Keratinocyte (primary cell): ENCODE measurements at regions not wholly inside any gene's neighbourhood (a gene's known extent, or its start where the extent isn't known, plus 50 kb on each side); places are given as distances from the start of the nearest gene placed in this dataset.

Source experiments
- DNase-seq: peaks from one replicate; pipeline ENCODE4 v3.0.0-alpha.2; 2011; ENCODE audit warnings: low read depth, missing footprints, low spot score
- FAIRE-seq: peaks from 2 replicates; lab custom pipeline; 2011; peaks lifted over from hg19 to GRCh38; lab: Jason Lieb, UNC
- H2AFZ ChIP-seq: 2 replicates; pipeline ENCODE4 v1.6.0; 2012; ENCODE audit warnings: low read length, control low read depth, inconsistent platforms; ENCODE audit not compliant: control insufficient read depth
- H3K27ac ChIP-seq: 2 replicates; pipeline ENCODE4 v1.5.1; 2011; ENCODE audit warnings: low read length; ENCODE audit not compliant: control insufficient read depth, insufficient read depth
- H3K27me3 ChIP-seq: 3 replicates; pipeline ENCODE4 v1.6.0; 2011; ENCODE audit warnings: low read length; ENCODE audit not compliant: control insufficient read depth, insufficient read depth; ENCODE audit errors: extremely low read depth
- H3K36me3 ChIP-seq, 2 experiments: 2 replicates in 1 of 2; 3 replicates in 1 of 2; pipeline ENCODE4 v1.5.1; 2011; ENCODE audit warnings: low read length in 2 of 2, mild to moderate bottlenecking in 1 of 2; ENCODE audit not compliant: control insufficient read depth in 2 of 2, insufficient read depth in 2 of 2; ENCODE audit errors: extremely low read depth in 1 of 2
- H3K4me1 ChIP-seq: 3 replicates; pipeline ENCODE4 v1.5.1; 2011; ENCODE audit warnings: low read length; ENCODE audit not compliant: control insufficient read depth, insufficient read depth; ENCODE audit errors: extremely low read depth
- H3K4me2 ChIP-seq: 3 replicates; pipeline ENCODE4 v1.6.0; 2011; ENCODE audit warnings: low read depth, low read length; ENCODE audit not compliant: control insufficient read depth, insufficient read depth; ENCODE audit errors: extremely low read depth
- H3K4me3 ChIP-seq, 3 experiments: fragments of 200-600 bp in 1 of 3; sonication (generic) in 1 of 3; 2 replicates in 2 of 3; 3 replicates in 1 of 3; pipeline ENCODE4 v1.5.1; 2011 to 2016; ENCODE audit warnings: low read length in 3 of 3, mild to moderate bottlenecking in 3 of 3, control low read depth in 2 of 3, inconsistent platforms in 1 of 3, low read depth in 1 of 3, mixed read lengths in 1 of 3, mixed run types in 1 of 3, moderate library complexity in 1 of 3; ENCODE audit not compliant: control insufficient read depth in 2 of 3, insufficient read depth in 2 of 3; ENCODE audit errors: extremely low read depth in 1 of 3
- H3K79me2 ChIP-seq: 2 replicates; pipeline ENCODE4 v1.6.0; 2012; ENCODE audit warnings: low read length; ENCODE audit not compliant: control insufficient read depth, insufficient read depth
- H3K9ac ChIP-seq: 3 replicates; pipeline ENCODE4 v1.6.0; 2011; ENCODE audit warnings: low read length; ENCODE audit not compliant: control insufficient read depth, insufficient read depth; ENCODE audit errors: extremely low read depth
- H3K9me1 ChIP-seq: 3 replicates; pipeline ENCODE4 v1.6.0; 2011; ENCODE audit warnings: low read length; ENCODE audit not compliant: control insufficient read depth, insufficient read depth; ENCODE audit errors: extremely low read depth
- H3K9me3 ChIP-seq: 2 replicates; pipeline ENCODE4 v1.5.1; 2012; ENCODE audit warnings: low read depth, low read length; ENCODE audit not compliant: control insufficient read depth
- H4K20me1 ChIP-seq: 3 replicates; pipeline ENCODE4 v1.6.0; 2011; ENCODE audit warnings: low read length; ENCODE audit not compliant: control insufficient read depth, insufficient read depth; ENCODE audit errors: extremely low read depth
- EZH2 ChIP-seq: IDR thresholded peaks from one replicate; pipeline ENCODE4 v1.6.1; 2012; ENCODE audit warnings: inconsistent platforms, mild to moderate bottlenecking, low read length, moderate library complexity
- dilution Hi-C: fragments of 300-500 bp; cut with MboI; formaldehyde crosslinking; loops from one replicate; pipeline ENCODE4 v1.7.0; 2020; ENCODE audit warnings: low sequenced_read_pairs; ENCODE audit not compliant: extremely low pct_ligation_motif_present
- TF ChIP-seq, protein P1 (sequence below), 3 experiments: IDR thresholded peaks in 1 of 3; conservative IDR thresholded peaks in 1 of 3; optimal IDR thresholded peaks in 1 of 3; 2 replicates in 2 of 3; 3 replicates in 1 of 3; pipeline versions ENCODE3 to v1.5.1; 2011; ENCODE audit warnings: low read length in 3 of 3, mild to moderate bottlenecking in 3 of 3, moderate library complexity in 2 of 3, control low read depth in 1 of 3, inconsistent platforms in 1 of 3; ENCODE audit not compliant: insufficient read depth in 2 of 3; ENCODE audit errors: extremely low read depth in 1 of 3

DNA sequence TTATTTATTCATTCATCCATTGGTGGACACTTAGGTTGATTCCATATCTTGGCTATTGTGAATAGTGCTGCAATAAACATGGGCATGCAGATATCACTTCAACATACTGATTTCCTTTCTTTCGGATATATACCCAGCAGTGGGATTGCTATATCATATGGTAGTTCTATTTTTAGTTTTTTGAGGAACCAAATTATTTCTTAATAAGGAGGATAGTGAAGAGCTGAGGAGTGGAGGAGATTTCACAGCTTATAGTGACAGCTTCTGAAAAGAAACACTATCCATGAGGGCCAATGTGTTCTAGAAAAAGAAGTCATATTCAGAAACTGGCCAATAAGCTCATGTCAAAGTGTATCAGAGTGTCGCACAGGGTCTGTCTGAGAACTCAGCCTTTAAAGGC is 183.3 kb downstream of the SEC61B start:
- Histone ChIP-seq H3K36me3 (no peaks in the 10 kb centered on the region), H3K27me3 (no peaks in the 10 kb centered on the region), H3K27ac (no peak overlapping the region), H3K9me1 (no peaks in the 10 kb centered on the region), H3K9me3 (no peaks in the 10 kb centered on the region), H3K9ac (no peak overlapping the region), H4K20me1 (no peaks in the 10 kb centered on the region), H3K4me2 (no peak overlapping the region), H3K4me3 (no peak overlapping the region), H3K79me2 (no peaks in the 10 kb centered on the region), H2AFZ (no peak overlapping the region), H3K4me1 (no peaks in the 10 kb centered on the region)
- TF ChIP-seq, protein P1, sequence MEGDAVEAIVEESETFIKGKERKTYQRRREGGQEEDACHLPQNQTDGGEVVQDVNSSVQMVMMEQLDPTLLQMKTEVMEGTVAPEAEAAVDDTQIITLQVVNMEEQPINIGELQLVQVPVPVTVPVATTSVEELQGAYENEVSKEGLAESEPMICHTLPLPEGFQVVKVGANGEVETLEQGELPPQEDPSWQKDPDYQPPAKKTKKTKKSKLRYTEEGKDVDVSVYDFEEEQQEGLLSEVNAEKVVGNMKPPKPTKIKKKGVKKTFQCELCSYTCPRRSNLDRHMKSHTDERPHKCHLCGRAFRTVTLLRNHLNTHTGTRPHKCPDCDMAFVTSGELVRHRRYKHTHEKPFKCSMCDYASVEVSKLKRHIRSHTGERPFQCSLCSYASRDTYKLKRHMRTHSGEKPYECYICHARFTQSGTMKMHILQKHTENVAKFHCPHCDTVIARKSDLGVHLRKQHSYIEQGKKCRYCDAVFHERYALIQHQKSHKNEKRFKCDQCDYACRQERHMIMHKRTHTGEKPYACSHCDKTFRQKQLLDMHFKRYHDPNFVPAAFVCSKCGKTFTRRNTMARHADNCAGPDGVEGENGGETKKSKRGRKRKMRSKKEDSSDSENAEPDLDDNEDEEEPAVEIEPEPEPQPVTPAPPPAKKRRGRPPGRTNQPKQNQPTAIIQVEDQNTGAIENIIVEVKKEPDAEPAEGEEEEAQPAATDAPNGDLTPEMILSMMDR (optimal IDR thresholded peaks at IDR 0.05 in 1 of 3, IDR thresholded peaks at IDR 0.05 in 1 of 3, conservative IDR thresholded peaks at IDR 0.05 in 1 of 3; ENCODE audit: extremely low read depth in 1 of 3, insufficient read depth in 2 of 3, low read length in 3 of 3) = no peak
- no peak for TF ChIP-seq EZH2
- no peak for FAIRE-seq
- dilution Hi-C loops = no loop called here
- DNase-seq = no peak

DNA sequence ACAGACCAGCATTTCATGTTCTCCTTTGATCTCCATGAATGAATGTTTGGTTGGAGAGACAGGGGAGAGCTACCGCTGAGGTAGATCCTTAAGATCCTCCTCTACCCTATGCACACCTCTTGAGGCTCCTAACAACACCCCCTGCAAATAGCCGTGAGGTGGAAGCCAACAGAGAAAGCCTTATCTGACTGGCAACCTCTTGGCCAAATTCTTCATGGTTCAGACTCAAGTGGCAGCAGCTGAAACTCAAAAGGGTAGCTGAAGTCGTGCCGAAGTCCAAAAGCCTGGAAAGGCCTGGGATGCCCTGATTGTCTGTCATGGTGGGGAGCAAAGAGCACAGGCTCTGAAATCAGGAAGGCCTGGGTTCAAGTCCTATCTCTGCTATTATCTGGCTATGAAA is 184.9 kb downstream of the SEC61B start:
- H3K4me1 ChIP-seq = no peaks in the 10 kb centered on the region
- H3K4me3 ChIP-seq = no peak overlapping the region
- no peak overlapping the region for H3K27ac ChIP-seq
- FAIRE-seq (no peak), DNase-seq (no peak)
- H3K36me3 ChIP-seq = no peaks in the 10 kb centered on the region
- no peaks in the 10 kb centered on the region for H3K27me3 ChIP-seq
- no peaks in the 10 kb centered on the region for H4K20me1 ChIP-seq
- no peaks in the 10 kb centered on the region for H3K79me2 ChIP-seq
- H3K9me3 ChIP-seq = no peaks in the 10 kb centered on the region
- no peak overlapping the region for H2AFZ ChIP-seq
- H3K9ac ChIP-seq = no peak overlapping the region
- no peak overlapping the region for H3K4me2 ChIP-seq
- no peaks in the 10 kb centered on the region for H3K9me1 ChIP-seq
- TF ChIP-seq, protein P1 (optimal IDR thresholded peaks at IDR 0.05 in 1 of 3, IDR thresholded peaks at IDR 0.05 in 1 of 3, conservative IDR thresholded peaks at IDR 0.05 in 1 of 3; ENCODE audit: extremely low read depth in 1 of 3, insufficient read depth in 2 of 3, low read length in 3 of 3) = no peak
- TF ChIP-seq EZH2 = no peak
- dilution Hi-C loops = no loop called here
